ENCODE measurements at regions not wholly inside any gene's neighbourhood (a gene's known extent, or its start where the extent isn't known, plus 50 kb on each side); places are given as distances from the start of the nearest gene placed in this dataset.

DNA sequence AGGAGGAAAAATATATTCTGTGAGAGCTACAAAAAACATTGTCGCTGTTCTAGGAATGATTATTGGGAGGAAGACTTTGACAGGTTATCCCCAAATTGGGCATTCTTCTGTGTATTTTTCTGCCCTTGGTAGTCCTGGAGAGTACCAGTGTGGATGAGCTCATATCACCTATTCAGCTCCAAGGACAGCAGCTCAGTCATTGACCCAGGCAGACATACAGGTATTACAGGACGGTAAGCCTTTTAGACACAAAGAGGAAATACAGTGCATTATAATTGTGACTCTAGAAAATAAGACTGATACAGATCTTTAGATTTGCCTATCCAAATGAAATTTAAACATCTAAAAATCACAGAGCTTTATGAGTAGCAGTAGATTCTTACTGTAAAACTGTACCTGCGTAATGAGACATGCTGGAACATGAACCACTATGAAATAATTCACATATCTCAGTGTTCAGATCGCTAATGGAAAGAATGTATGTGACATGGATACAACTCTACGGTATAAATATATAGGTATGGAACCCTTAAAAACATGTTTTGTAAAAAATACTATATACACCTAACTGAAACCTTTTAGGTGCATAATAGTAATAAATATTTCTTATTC is 56.0 kb downstream of the PLK2 start:
- Histone ChIP-seq H3K36me3 (ENCODE audit: control insufficient read depth, insufficient read depth, low read length) (no peaks in the 10 kb centered on the region), H3K27ac (ENCODE audit: low read length) (no peak overlapping the region), H3K4me3 (ENCODE audit: low read depth in 2 of 2, low read length in 2 of 2) (no peak overlapping the region), H3K9me3 (ENCODE audit: control insufficient read depth, insufficient read depth, low read depth, low read length) (no peaks in the 10 kb centered on the region), H3K4me1 (ENCODE audit: control insufficient read depth, insufficient read depth, low read length) (no peaks in the 10 kb centered on the region), H3K27me3 (ENCODE audit: control insufficient read depth, insufficient read depth, low read length) (no peaks in the 10 kb centered on the region)
- intact Hi-C loops (cut with micrococcal nuclease; ENCODE audit: unreplicated experiment) (no loop called here), in situ Hi-C loops (cut with HindIII; ENCODE audit: low pct_unique_long_range_greater_than_20kb, low sequenced_read_pairs) (no loop called here)
- DNase-seq (ENCODE audit: low read depth, low spot score): no peak
- TF ChIP-seq, protein P1, sequence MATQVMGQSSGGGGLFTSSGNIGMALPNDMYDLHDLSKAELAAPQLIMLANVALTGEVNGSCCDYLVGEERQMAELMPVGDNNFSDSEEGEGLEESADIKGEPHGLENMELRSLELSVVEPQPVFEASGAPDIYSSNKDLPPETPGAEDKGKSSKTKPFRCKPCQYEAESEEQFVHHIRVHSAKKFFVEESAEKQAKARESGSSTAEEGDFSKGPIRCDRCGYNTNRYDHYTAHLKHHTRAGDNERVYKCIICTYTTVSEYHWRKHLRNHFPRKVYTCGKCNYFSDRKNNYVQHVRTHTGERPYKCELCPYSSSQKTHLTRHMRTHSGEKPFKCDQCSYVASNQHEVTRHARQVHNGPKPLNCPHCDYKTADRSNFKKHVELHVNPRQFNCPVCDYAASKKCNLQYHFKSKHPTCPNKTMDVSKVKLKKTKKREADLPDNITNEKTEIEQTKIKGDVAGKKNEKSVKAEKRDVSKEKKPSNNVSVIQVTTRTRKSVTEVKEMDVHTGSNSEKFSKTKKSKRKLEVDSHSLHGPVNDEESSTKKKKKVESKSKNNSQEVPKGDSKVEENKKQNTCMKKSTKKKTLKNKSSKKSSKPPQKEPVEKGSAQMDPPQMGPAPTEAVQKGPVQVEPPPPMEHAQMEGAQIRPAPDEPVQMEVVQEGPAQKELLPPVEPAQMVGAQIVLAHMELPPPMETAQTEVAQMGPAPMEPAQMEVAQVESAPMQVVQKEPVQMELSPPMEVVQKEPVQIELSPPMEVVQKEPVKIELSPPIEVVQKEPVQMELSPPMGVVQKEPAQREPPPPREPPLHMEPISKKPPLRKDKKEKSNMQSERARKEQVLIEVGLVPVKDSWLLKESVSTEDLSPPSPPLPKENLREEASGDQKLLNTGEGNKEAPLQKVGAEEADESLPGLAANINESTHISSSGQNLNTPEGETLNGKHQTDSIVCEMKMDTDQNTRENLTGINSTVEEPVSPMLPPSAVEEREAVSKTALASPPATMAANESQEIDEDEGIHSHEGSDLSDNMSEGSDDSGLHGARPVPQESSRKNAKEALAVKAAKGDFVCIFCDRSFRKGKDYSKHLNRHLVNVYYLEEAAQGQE (IDR thresholded peaks at IDR 0.05; ENCODE audit: insufficient read depth in 1 of 2, low read depth in 2 of 2, low read length in 1 of 2): no peak
- no peak for TF ChIP-seq POLR2AphosphoS5 (IDR thresholded peaks at IDR 0.05; ENCODE audit: low read depth, low read length)
- no peak for TF ChIP-seq TCF7L2 (IDR thresholded peaks at IDR 0.05; ENCODE audit: low read depth, low read length)
- TF ChIP-seq, protein P2, sequence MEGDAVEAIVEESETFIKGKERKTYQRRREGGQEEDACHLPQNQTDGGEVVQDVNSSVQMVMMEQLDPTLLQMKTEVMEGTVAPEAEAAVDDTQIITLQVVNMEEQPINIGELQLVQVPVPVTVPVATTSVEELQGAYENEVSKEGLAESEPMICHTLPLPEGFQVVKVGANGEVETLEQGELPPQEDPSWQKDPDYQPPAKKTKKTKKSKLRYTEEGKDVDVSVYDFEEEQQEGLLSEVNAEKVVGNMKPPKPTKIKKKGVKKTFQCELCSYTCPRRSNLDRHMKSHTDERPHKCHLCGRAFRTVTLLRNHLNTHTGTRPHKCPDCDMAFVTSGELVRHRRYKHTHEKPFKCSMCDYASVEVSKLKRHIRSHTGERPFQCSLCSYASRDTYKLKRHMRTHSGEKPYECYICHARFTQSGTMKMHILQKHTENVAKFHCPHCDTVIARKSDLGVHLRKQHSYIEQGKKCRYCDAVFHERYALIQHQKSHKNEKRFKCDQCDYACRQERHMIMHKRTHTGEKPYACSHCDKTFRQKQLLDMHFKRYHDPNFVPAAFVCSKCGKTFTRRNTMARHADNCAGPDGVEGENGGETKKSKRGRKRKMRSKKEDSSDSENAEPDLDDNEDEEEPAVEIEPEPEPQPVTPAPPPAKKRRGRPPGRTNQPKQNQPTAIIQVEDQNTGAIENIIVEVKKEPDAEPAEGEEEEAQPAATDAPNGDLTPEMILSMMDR (IDR thresholded peaks at IDR 0.05): no peak
- TF ChIP-seq SIN3A (IDR thresholded peaks at IDR 0.05; ENCODE audit: borderline replicate concordance, insufficient read depth, low read depth, low read length): no peak
- no peak for ATAC-seq
- CTCF ChIA-PET: no interaction called here
- no TSS peak for BruUV-seq (replicated peaks)
- POLR2A ChIA-PET: no interaction called here

DNA sequence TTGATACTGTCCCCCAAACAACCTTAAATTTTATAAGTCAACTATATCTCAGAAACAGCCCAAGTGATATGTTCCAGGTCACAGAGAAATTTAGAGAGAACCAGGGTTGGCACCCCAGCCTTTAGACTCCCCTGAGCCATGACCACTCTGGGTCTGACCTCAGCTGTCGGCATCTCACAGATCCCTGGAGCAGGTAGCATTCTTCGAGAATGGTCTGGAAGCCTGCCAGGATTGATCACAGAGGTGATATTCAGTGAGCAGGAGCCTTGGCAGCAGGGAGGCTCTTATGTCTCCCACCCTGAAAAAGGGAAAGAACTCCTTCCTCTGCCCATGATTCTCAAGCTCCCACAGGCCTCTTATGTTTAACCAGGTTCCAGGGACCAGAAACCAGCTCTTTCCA is 58.2 kb downstream of the PLK2 start:
- H3K4me3 ChIP-seq (ENCODE audit: low read depth in 2 of 2, low read length in 2 of 2): no peak overlapping the region
- no peaks in the 10 kb centered on the region for H3K36me3 ChIP-seq (ENCODE audit: control insufficient read depth, insufficient read depth, low read length)
- H3K4me1 ChIP-seq (ENCODE audit: control insufficient read depth, insufficient read depth, low read length): no peaks in the 10 kb centered on the region
- BruUV-seq (replicated peaks): no TSS peak
- DNase-seq (ENCODE audit: low read depth, low spot score) (no peak), ATAC-seq (no peak)
- ChIA-PET POLR2A (no interaction called here), CTCF (no interaction called here)
- H3K27ac ChIP-seq (ENCODE audit: low read length): no peak overlapping the region
- TF ChIP-seq, protein P1 (IDR thresholded peaks at IDR 0.05; ENCODE audit: insufficient read depth in 1 of 2, low read depth in 2 of 2, low read length in 1 of 2): no peak
- TF ChIP-seq, protein P2 (IDR thresholded peaks at IDR 0.05): no peak
- no peak for TF ChIP-seq SIN3A (IDR thresholded peaks at IDR 0.05; ENCODE audit: borderline replicate concordance, insufficient read depth, low read depth, low read length)
- no peak for TF ChIP-seq POLR2AphosphoS5 (IDR thresholded peaks at IDR 0.05; ENCODE audit: low read depth, low read length)
- TF ChIP-seq TCF7L2 (IDR thresholded peaks at IDR 0.05; ENCODE audit: low read depth, low read length): no peak
- in situ Hi-C loops (cut with HindIII; ENCODE audit: low pct_unique_long_range_greater_than_20kb, low sequenced_read_pairs): no loop called here
- H3K9me3 ChIP-seq (ENCODE audit: control insufficient read depth, insufficient read depth, low read depth, low read length): no peaks in the 10 kb centered on the region
- no peaks in the 10 kb centered on the region for H3K27me3 ChIP-seq (ENCODE audit: control insufficient read depth, insufficient read depth, low read length)
- intact Hi-C loops (cut with micrococcal nuclease; ENCODE audit: unreplicated experiment): no loop called here

Measured in Panc1 (cell line).